ENCODE measurements at regions not wholly inside any gene's neighbourhood (a gene's known extent, or its start where the extent isn't known, plus 50 kb on each side); places are given as distances from the start of the nearest gene placed in this dataset.

DNA sequence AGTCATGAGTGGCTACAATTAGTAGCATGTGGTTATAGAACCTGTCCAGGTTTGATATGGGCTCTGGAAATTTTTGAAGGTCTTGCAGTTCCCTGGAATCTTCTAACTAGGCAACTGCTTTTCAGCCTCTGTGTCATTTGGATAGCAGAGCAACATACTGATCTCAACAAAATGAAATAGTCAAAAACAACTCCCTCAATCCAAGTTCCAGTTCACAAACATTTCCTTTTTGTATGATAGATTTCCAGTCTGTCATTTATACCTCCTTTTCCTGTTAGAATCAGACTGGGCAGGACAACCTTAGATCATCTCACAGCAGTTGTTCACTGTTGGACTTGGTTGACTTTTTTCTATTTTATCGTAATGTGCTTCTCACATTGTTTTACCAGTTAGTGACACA is 442.1 kb upstream of the PDE3A start:
- Histone ChIP-seq H3K27ac (no peak overlapping the region), H3K4me3 (no peak overlapping the region), H3K9me3 (no peaks in the 10 kb centered on the region), H3K27me3 (no peaks in the 10 kb centered on the region), H3K36me3 (no peaks in the 10 kb centered on the region), H3K4me1 (no peaks in the 10 kb centered on the region)
- no peak for DNase-seq (ENCODE audit: low spot score)
- TF ChIP-seq, protein P1, sequence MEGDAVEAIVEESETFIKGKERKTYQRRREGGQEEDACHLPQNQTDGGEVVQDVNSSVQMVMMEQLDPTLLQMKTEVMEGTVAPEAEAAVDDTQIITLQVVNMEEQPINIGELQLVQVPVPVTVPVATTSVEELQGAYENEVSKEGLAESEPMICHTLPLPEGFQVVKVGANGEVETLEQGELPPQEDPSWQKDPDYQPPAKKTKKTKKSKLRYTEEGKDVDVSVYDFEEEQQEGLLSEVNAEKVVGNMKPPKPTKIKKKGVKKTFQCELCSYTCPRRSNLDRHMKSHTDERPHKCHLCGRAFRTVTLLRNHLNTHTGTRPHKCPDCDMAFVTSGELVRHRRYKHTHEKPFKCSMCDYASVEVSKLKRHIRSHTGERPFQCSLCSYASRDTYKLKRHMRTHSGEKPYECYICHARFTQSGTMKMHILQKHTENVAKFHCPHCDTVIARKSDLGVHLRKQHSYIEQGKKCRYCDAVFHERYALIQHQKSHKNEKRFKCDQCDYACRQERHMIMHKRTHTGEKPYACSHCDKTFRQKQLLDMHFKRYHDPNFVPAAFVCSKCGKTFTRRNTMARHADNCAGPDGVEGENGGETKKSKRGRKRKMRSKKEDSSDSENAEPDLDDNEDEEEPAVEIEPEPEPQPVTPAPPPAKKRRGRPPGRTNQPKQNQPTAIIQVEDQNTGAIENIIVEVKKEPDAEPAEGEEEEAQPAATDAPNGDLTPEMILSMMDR (IDR thresholded peaks at IDR 0.05) = no peak

GRCh38 chr12:19927661-19928060 is 440.7 kb upstream of the PDE3A start:
- no peaks in the 10 kb centered on the region for H3K27me3 ChIP-seq
- no peaks in the 10 kb centered on the region for H3K9me3 ChIP-seq
- no peaks in the 10 kb centered on the region for H3K4me1 ChIP-seq
- H3K4me3 ChIP-seq = no peak overlapping the region
- no peak for DNase-seq (ENCODE audit: low spot score)
- H3K27ac ChIP-seq = no peak overlapping the region
- H3K36me3 ChIP-seq = no peaks in the 10 kb centered on the region
- TF ChIP-seq, protein P1 (IDR thresholded peaks at IDR 0.05) = no peak

DNA sequence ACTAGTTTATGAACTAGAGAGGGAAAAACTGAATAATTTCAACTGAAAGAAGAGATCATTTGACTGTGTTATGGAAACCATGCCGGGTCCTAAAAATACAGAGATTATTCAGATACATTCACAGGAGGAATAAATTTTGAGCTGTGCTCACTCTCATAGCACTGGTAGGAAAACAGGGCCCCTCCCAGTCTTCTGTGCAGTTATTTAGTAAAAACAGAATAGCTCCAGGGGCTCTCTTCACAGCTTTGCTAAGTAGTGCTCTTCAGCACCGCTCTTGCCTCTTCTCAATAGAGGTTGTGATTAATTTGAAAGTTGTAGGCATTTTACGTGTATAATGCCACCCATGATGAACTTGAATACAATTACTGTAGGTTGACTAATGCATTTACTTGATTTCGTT is 435.9 kb upstream of the PDE3A start:
- Histone ChIP-seq H3K9me3 (no peaks in the 10 kb centered on the region), H3K36me3 (no peaks in the 10 kb centered on the region), H3K4me1 (no peaks in the 10 kb centered on the region), H3K27me3 (no peaks in the 10 kb centered on the region), H3K4me3 (no peak overlapping the region), H3K27ac (no peak overlapping the region)
- no peak for DNase-seq (ENCODE audit: low spot score)
- TF ChIP-seq, protein P1 (IDR thresholded peaks at IDR 0.05) = no peak

DNA sequence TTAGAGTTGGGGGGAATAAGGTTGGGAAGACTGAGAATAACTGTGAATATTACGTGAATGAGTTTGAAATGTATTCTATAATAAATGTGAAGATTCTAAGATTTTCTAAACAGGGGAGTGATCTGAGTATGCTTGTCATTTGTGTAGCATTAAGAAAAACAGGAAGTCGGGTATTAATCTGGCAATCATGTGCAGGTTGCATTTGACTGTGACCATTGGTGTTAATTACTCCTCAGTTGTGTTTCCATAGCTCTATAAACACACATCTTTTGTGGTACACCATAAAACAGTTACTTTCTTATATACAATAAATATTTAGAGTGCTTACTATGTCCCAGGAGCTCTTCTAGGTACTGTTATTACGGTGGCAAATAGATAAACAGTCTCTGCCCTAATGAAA is 434.4 kb upstream of the PDE3A start:
- H3K9me3 ChIP-seq = no peaks in the 10 kb centered on the region

GRCh38 chr12:19937161-19937560 is 431.2 kb upstream of the PDE3A start:
- TF ChIP-seq, protein P1 (IDR thresholded peaks at IDR 0.05) = no peak
- H3K9me3 ChIP-seq = no peaks in the 10 kb centered on the region
- no peak overlapping the region for H3K4me3 ChIP-seq
- H3K36me3 ChIP-seq = no peaks in the 10 kb centered on the region
- H3K4me1 ChIP-seq = no peaks in the 10 kb centered on the region
- H3K27ac ChIP-seq = no peak overlapping the region
- H3K27me3 ChIP-seq = no peaks in the 10 kb centered on the region
- DNase-seq (ENCODE audit: low spot score) = no peak

More for the DNA sequence above, 434.4 kb upstream of the PDE3A start:
- Histone ChIP-seq H3K36me3 (no peaks in the 10 kb centered on the region), H3K27me3 (no peaks in the 10 kb centered on the region), H3K27ac (no peak overlapping the region), H3K4me1 (no peaks in the 10 kb centered on the region), H3K4me3 (no peak overlapping the region)
- DNase-seq (ENCODE audit: low spot score) = no peak
- TF ChIP-seq, protein P1 (IDR thresholded peaks at IDR 0.05) = no peak

- Histone ChIP-seq H3K4me1 (no peaks in the 10 kb centered on the region), H3K27me3 (no peaks in the 10 kb centered on the region), H3K27ac (no peak overlapping the region), H3K36me3 (no peaks in the 10 kb centered on the region), H3K9me3 (no peaks in the 10 kb centered on the region), H3K4me3 (no peak overlapping the region)
- no peak for DNase-seq (ENCODE audit: low spot score)
- TF ChIP-seq, protein P1 (IDR thresholded peaks at IDR 0.05) = no peak
Measured at GRCh38 chr12:19938031-19938430, 430.3 kb upstream of the PDE3A start.
